Lung (tissue), 11 donors: ENCODE measurements at regions not wholly inside any gene's neighbourhood (a gene's known extent, or its start where the extent isn't known, plus 50 kb on each side); places are given as distances from the start of the nearest gene placed in this dataset.
A peak's percentile ranks its signal among the peaks of the same experiment; 100 is the strongest.

Experiments
- ATAC-seq: fragments of 200-7000 bp; cut with Tn5 transposase; one replicate; pipeline ENCODE4 v1.9.1; 2020; ENCODE audit warnings: moderate number of reproducible peaks; ENCODE audit not compliant: insufficient read depth, low FRiP score
- DNase-seq, 3 donors: peaks; one replicate each; pipeline ENCODE4 v3.0.0-alpha.2; 2013 to 2017
- H3K27ac ChIP-seq, 2 donors: one replicate each; pipeline ENCODE4 v1.5.1; 2013; ENCODE audit warnings: mild to moderate bottlenecking in 2 of 2, moderate library complexity in 2 of 2, control low read depth in 1 of 2, inconsistent platforms in 1 of 2, low read depth in 1 of 2, low read length in 1 of 2
- H3K27me3 ChIP-seq, 3 donors: one replicate each; pipeline ENCODE4 v1.5.1; 2013; ENCODE audit warnings: low read length in 2 of 3; ENCODE audit not compliant: control insufficient read depth in 3 of 3, insufficient read depth in 3 of 3
- H3K36me3 ChIP-seq, 4 donors: one replicate each; pipeline ENCODE4 v1.5.1; 2013; ENCODE audit warnings: low read length in 4 of 4, mild to moderate bottlenecking in 1 of 4, moderate library complexity in 1 of 4; ENCODE audit not compliant: control insufficient read depth in 4 of 4, insufficient read depth in 4 of 4
- H3K4me1 ChIP-seq, 5 donors: one replicate each; pipeline ENCODE4 v1.5.1; 2013; ENCODE audit warnings: low read length in 5 of 5, mild to moderate bottlenecking in 2 of 5, moderate library complexity in 1 of 5; ENCODE audit not compliant: control insufficient read depth in 5 of 5, insufficient read depth in 5 of 5
- H3K4me3 ChIP-seq: one replicate; pipeline ENCODE4 v1.5.1; 2013; ENCODE audit warnings: mild to moderate bottlenecking, control low read depth, moderate library complexity
- H3K9ac ChIP-seq, 2 donors: one replicate each; pipeline ENCODE4 v1.5.1; 2013; ENCODE audit warnings: low read length in 2 of 2, control low read depth in 1 of 2; ENCODE audit not compliant: insufficient read depth in 1 of 2
- H3K9me3 ChIP-seq, 4 donors: one replicate each; pipeline ENCODE4 v1.5.1; 2013; ENCODE audit warnings: low read length in 3 of 4, mild to moderate bottlenecking in 1 of 4, moderate library complexity in 1 of 4; ENCODE audit not compliant: control insufficient read depth in 4 of 4, insufficient read depth in 3 of 4
- CTCF ChIP-seq: IDR thresholded peaks from 2 replicates; pipeline ENCODE4 v1.5.1; 2012; ENCODE audit warnings: mild to moderate bottlenecking; ENCODE audit errors: control extremely low read depth, extremely low read depth
- WGBS, 2 donors: extraction: QIAGEN DNeasy Blood & Tissue Kit; methylation state at CpG; one replicate each; pipeline ENCODE4 v1.1.7; 2013; 5-methylcytosine and 5-hydroxymethylcytosine counted together
- donor health status: control.
- donor health status: control.
- donor health status: Bipolar disorder and iron deficiency.
- donor health status: healthy.
- donor health status: DM: yes; HTN: yes; CAD: no.

- DNase-seq, result peak in 1 of 3 donors; percentile 67
Measured at GRCh38 chr16:65786916-65787315, 579.6 kb upstream of the CDH5 start.

GRCh38 chr16:65783709-65784474, 582.6 kb upstream of the CDH5 start:
- no peaks in the 10 kb centered on the region for H3K9me3 ChIP-seq
- H3K27me3 ChIP-seq, result no peaks in the 10 kb centered on the region
- H3K36me3 ChIP-seq, result no peaks in the 10 kb centered on the region
- TF ChIP-seq CTCF, result no peak
- no peak overlapping the region for H3K4me3 ChIP-seq
- no peak overlapping the region for H3K27ac ChIP-seq
- H3K9ac ChIP-seq, result no peak overlapping the region
- WGBS, 2 donors, result 66 to 82% methylated on average over 7 of the region's 7 CpGs
- no peak for DNase-seq
- no peak for ATAC-seq
- H3K4me1 ChIP-seq, result peaks cover 0 to 16% (median 0%) of the 10 kb centered on the region in 5 donors

More at GRCh38 chr16:65786916-65787315, 579.6 kb upstream of the CDH5 start:
- H3K27me3 ChIP-seq, result no peaks in the 10 kb centered on the region
- TF ChIP-seq CTCF, result no peak
- H3K27ac ChIP-seq, result no peak overlapping the region
- H3K9ac ChIP-seq, result no peak overlapping the region
- H3K36me3 ChIP-seq, result no peaks in the 10 kb centered on the region
- no peaks in the 10 kb centered on the region for H3K9me3 ChIP-seq
- no peak overlapping the region for H3K4me3 ChIP-seq
- 27 to 81% methylated on average over 5 of the region's 5 CpGs for WGBS, 2 donors
- no peak for ATAC-seq
- peaks cover 0 to 16% (median 0%) of the 10 kb centered on the region in 5 donors for H3K4me1 ChIP-seq

GRCh38 chr16:65782611-65783600, 583.6 kb upstream of the CDH5 start:
- DNase-seq, result no peak
- WGBS, 2 donors, result 65 to 73% methylated on average over 13 of the region's 13 CpGs
- Histone ChIP-seq H3K4me3 (no peak overlapping the region), H3K9me3 (no peaks in the 10 kb centered on the region), H3K9ac (no peak overlapping the region), H3K4me1 (peaks cover 0 to 16% (median 0%) of the 10 kb centered on the region in 5 donors), H3K27ac (no peak overlapping the region), H3K36me3 (no peaks in the 10 kb centered on the region), H3K27me3 (no peaks in the 10 kb centered on the region)
- ATAC-seq, result no peak
- no peak for TF ChIP-seq CTCF
